ENCODE measurements at regions not wholly inside any gene's neighbourhood (a gene's known extent, or its start where the extent isn't known, plus 50 kb on each side); places are given as distances from the start of the nearest gene placed in this dataset.

GRCh38 chr5:30620481-30621085 is 572.9 kb upstream of the CDH6 start:
- DNase-seq (ENCODE audit: extremely low read depth, low read depth) = no peak

DNA sequence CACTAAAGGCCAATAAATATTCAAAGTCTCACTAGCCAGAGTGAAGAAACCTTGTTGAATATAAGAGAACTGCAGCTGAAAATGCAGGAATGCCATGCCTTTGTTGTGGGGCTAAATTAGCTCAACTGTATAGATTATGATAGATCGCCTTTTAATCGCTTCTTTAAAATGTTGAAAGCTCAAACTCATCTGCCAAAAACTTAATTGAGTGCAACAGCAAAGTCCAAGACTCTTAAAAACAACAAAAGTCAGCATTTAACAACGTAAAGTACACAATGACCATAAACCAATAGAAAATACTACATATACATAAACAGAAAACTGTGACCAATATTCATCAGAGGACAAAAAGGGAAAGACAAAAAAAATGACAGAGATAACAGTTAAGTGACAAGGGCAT is 585.0 kb upstream of the CDH6 start:
- no peak for DNase-seq (ENCODE audit: extremely low read depth, low read depth)

DNA sequence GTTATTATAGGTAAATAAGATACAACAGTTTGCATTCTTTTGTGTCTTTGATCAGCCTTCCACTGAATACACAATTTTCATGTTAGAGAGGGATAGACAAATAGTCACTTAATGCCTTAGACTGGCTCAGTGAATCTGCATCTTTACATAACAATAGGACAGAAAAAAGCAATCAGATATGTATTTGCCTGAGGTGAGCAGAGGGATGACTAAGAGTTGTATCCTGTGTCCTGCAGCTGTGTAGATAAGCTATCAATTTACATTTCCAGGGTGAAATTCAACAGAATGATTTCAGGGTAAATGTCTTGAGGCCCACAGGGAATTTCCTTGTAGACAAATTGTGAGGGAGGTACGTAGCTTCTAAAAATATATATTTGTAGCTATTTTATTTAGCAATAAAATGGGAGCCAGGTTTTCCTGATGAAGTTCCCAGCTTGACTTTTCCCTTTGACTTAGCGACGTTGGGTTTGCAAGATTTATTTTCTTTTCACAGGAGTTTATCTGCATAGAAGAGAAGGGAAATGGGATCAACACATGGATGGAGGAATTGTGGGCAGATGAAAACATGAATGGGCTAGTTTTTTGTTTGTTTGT is 586.1 kb upstream of the CDH6 start:
- DNase-seq (ENCODE audit: extremely low read depth, low read depth) = no peak

GRCh38 chr5:30605693-30606268 is 587.7 kb upstream of the CDH6 start:
- DNase-seq (ENCODE audit: extremely low read depth, low read depth) = no peak

- no peak for DNase-seq (ENCODE audit: extremely low read depth, low read depth)
These were observed 588.7 kb upstream of the CDH6 start for GRCh38 chr5:30604648-30605262.

DNA sequence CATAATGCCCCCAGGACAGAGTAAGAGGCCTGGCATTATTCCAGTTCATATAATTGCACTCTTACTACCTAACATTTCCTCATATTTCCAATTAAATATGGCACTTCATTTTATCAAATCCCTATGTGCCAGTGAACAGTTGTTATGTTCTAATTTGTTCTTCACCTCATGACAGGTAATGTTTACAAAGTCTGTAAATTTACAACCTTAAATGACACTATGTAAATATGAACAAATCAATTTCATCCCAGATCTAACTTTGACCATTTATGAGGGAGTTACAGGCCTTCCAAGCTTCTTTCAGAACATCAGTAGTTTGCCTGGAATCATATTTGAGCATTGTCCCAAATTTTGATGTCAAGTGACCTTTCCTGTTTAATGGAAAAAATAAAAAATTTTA is 592.6 kb upstream of the CDH6 start:
- DNase-seq (ENCODE audit: extremely low read depth, low read depth) = no peak

DNA sequence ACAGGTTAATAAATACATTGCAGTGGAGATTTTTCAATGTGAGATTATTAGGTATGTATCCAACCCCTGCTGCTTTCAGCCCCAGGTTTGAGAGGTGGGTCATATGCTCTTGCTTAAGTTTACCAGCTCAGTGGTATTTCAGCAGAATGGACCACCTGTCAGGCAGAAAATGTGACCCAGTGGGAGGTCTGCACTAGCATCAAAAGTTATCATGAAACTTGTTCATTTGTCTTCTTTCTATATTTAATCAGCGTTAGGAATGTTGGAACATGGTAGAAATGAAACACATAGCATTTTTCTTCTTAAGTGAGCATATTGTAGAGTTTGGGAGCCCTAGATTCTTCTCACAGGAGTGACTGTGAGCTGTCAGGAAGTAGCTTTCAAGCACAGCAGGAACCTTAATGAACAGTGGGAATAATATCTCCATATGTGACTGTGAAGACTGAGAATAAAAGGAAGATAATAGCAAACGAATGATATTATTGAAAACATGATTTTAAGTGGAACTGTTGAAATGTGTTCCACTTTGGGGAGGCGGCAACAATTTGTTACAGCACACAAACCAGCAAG is 596.9 kb upstream of the CDH6 start:
- DNase-seq (ENCODE audit: extremely low read depth, low read depth) = no peak

- DNase-seq (ENCODE audit: extremely low read depth, low read depth) = no peak
These were observed 599.2 kb upstream of the CDH6 start for GRCh38 chr5:30594331-30594730.

- no peak for DNase-seq (ENCODE audit: extremely low read depth, low read depth)
These were observed 600.7 kb upstream of the CDH6 start for GRCh38 chr5:30592833-30593232.

- DNase-seq (ENCODE audit: extremely low read depth, low read depth) = no peak
These were observed 612.1 kb upstream of the CDH6 start for GRCh38 chr5:30581198-30581935.

- DNase-seq (ENCODE audit: extremely low read depth, low read depth) = no peak
These were observed 618.7 kb upstream of the CDH6 start for GRCh38 chr5:30574761-30575160.

DNA sequence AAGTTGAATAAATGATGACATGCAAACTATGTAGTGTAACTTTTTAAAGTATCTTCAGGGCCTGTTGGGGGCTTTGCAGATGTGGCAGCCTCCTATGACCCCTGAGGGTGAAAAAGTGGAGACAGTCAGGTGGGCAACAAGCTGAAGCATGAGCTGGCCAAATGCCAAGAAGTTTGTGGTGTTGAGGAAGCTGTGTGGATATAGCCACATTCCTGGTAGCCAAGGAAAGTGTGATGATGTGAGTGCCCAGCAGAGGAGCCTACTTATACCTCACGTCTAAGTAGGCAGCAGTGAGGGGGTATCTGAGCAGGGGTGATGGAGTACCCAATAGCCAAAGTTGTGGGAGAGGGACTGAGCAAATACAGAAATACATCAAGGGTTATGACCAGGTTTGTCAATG is 621.2 kb upstream of the CDH6 start:
- DNase-seq (ENCODE audit: extremely low read depth, low read depth) = no peak

DNA sequence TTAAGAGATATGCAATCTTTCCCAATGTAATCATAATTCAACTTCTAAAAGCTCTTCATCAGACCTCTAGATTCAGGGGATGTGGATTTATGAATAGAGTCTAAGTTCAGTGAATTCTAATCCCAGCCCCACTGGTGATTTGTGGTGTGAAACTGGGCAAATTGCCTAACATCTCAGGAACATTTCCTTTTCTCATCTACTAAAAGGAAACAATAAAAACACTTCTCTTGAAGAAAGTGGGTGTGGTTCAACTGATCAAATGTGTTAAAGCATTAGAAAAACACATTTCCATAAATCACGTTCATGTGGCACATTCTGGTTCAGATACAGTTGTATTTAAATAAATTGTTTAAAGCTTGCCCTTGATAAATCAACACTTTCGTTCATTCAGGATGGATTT is 631.7 kb upstream of the CDH6 start:
- no peak for DNase-seq (ENCODE audit: extremely low read depth, low read depth)

- no peak for DNase-seq (ENCODE audit: extremely low read depth, low read depth)
These were observed 641.9 kb upstream of the CDH6 start for GRCh38 chr5:30551618-30552017.

GRCh38 chr5:30548580-30549305 is 644.7 kb upstream of the CDH6 start:
- no peak for DNase-seq (ENCODE audit: extremely low read depth, low read depth)

DNA sequence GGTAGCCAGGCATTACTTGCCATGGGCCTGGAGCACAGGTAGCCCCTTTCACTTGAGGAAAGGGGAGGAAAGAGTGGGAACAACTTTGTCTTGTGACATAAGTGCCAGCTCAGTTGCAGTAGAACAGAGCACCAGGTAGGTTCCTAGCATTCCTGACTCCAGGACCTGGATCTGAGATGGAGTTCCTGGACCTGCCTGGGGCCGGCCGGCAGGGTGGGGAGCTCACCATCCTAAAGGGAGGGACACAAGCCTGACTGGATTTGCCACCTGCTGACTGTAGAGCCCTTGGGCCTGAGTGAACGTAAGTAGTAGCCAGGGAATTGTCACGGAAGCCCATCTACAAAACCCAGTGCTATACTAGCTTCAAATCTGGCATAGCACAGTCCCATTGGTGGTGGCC is 653.3 kb upstream of the CDH6 start:
- DNase-seq (ENCODE audit: extremely low read depth, low read depth) = no peak

GRCh38 chr5:30539004-30539634 is 654.4 kb upstream of the CDH6 start:
- no peak for DNase-seq (ENCODE audit: extremely low read depth, low read depth)

GRCh38 chr5:30525353-30525752 is 668.1 kb upstream of the CDH6 start:
- DNase-seq (ENCODE audit: extremely low read depth, low read depth) = no peak

- no peak for DNase-seq (ENCODE audit: extremely low read depth, low read depth)
These were observed 669.1 kb upstream of the CDH6 start for GRCh38 chr5:30524428-30524827.

DNA sequence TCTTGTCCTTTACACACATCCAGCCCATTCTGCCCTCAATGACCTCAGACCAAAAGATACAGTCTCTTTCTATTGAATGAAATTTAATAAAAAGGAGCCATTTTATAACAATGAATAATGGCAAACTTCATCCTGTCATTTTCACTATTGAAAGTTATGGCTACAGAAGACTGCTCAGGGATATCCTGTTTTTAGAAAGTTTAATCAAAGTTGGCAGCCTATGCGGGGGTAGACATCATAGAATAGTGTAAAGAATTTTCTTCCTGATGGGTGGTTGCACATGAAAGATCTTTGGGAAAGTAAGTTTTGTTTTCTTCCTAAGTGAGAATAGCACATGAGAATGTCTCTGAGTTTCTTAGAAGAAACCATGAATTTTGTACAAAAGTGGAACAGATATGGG is 670.4 kb upstream of the CDH6 start:
- DNase-seq (ENCODE audit: extremely low read depth, low read depth) = no peak

Measured in NCI-H460 (cell line).